COLO668 (cell line): ENCODE measurements at regions not wholly inside any gene's neighbourhood (a gene's known extent, or its start where the extent isn't known, plus 50 kb on each side); places are given as distances from the start of the nearest gene placed in this dataset.

Source experiments
- DNase-seq: peaks from one replicate; lab custom pipeline; 2025; ENCODE audit not compliant: unreplicated experiment; lab: John Stamatoyannopoulos, UW

- no peak for DNase-seq
These were observed 164.1 kb downstream of the TFAP2A start for GRCh38 chr6:10250655-10251220.

GRCh38 chr6:10248378-10248843 lies 166.5 kb downstream of the TFAP2A start:
- DNase-seq, result no peak

- DNase-seq, result no peak
These were observed 177.4 kb downstream of the TFAP2A start for GRCh38 chr6:10237298-10238038.

GRCh38 chr6:10235344-10235743 lies 179.5 kb downstream of the TFAP2A start:
- no peak for DNase-seq

- DNase-seq, result no peak
These were observed 184.3 kb downstream of the TFAP2A start for GRCh38 chr6:10230531-10230930.

GRCh38 chr6:10223841-10224240 lies 191.0 kb downstream of the TFAP2A start:
- no peak for DNase-seq

- no peak for DNase-seq
These were observed 193.7 kb downstream of the TFAP2A start for GRCh38 chr6:10221178-10221577.

GRCh38 chr6:10219510-10219909 lies 195.4 kb downstream of the TFAP2A start:
- no peak for DNase-seq

GRCh38 chr6:10217111-10217510 lies 197.8 kb downstream of the TFAP2A start:
- no peak for DNase-seq

GRCh38 chr6:10215326-10216110 lies 199.4 kb downstream of the TFAP2A start:
- no peak for DNase-seq

GRCh38 chr6:10210052-10210451 lies 204.8 kb downstream of the TFAP2A start:
- DNase-seq, result no peak

GRCh38 chr6:10205892-10206291 lies 209.0 kb downstream of the TFAP2A start:
- no peak for DNase-seq

- DNase-seq, result no peak
These were observed 209.8 kb downstream of the TFAP2A start for GRCh38 chr6:10205120-10205519.

- DNase-seq, result no peak
These were observed 211.2 kb downstream of the TFAP2A start for GRCh38 chr6:10203651-10204050.

GRCh38 chr6:10202581-10202980 lies 212.3 kb downstream of the TFAP2A start:
- DNase-seq, result no peak

- DNase-seq, result no peak
These were observed 213.0 kb downstream of the TFAP2A start for GRCh38 chr6:10201606-10202510.

- DNase-seq, result no peak
These were observed 218.8 kb downstream of the TFAP2A start for GRCh38 chr6:10196090-10196489.

- no peak for DNase-seq
These were observed 219.8 kb downstream of the TFAP2A start for GRCh38 chr6:10194816-10195672.

GRCh38 chr6:10193321-10193720 lies 221.6 kb downstream of the TFAP2A start:
- DNase-seq, result no peak

- DNase-seq, result no peak
These were observed 224.8 kb downstream of the TFAP2A start for GRCh38 chr6:10190042-10190441.
